K562 (cell line): ENCODE measurements at regions not wholly inside any gene's neighbourhood (a gene's known extent, or its start where the extent isn't known, plus 50 kb on each side); places are given as distances from the start of the nearest gene placed in this dataset.

Experiments used
- HDAC1 ChIP-seq, 2 experiments: fragments of 450-650 bp; IDR thresholded peaks; 2 replicates each; pipeline ENCODE4 v1.6.1; 2016 to 2017; ENCODE audit warnings: inconsistent platforms in 1 of 2, mild to moderate bottlenecking in 1 of 2, moderate library complexity in 1 of 2
- KDM4B ChIP-seq, 2 experiments: fragments of 450-650 bp in 1 of 2; sonication (generic) in 1 of 2; IDR thresholded peaks; 2 replicates each; pipeline ENCODE4 v1.6.1; 2016 to 2017; ENCODE audit warnings: borderline replicate concordance in 2 of 2, antibody characterized with exemption in 1 of 2, low read depth in 1 of 2, mild to moderate bottlenecking in 1 of 2
- L3MBTL2 ChIP-seq: fragments of 450-650 bp; IDR thresholded peaks from 2 replicates; pipeline ENCODE4 v1.6.1; 2016; ENCODE audit warnings: mild to moderate bottlenecking, moderate library complexity
- PHB2 ChIP-seq: fragments of 450-650 bp; IDR thresholded peaks from 2 replicates; pipeline ENCODE4 v1.6.1; 2017; ENCODE audit warnings: low read depth
- PHF21A ChIP-seq: fragments of 450-650 bp; IDR thresholded peaks from 2 replicates; pipeline ENCODE4 v1.6.1; 2017; ENCODE audit warnings: low read depth, borderline replicate concordance
- POU5F1 ChIP-seq: fragments of 150-350 bp; IDR thresholded peaks from 2 replicates; pipeline ENCODE4 v1.6.1; 2014; ENCODE audit warnings: borderline replicate concordance, low read length, low read depth, mild to moderate bottlenecking; ENCODE audit not compliant: partially characterized antibody
- ZNF253 ChIP-seq: fragments of 250-450 bp; sonication (Bioruptor Pico); conservative IDR thresholded peaks from 2 replicates; pipeline ENCODE4 v1.6.1; 2021; ENCODE audit warnings: mild to moderate bottlenecking
- ZNF511 ChIP-seq: sonication (generic); formaldehyde crosslinking; IDR thresholded peaks from 2 replicates; pipeline ENCODE4 v1.8.0; 2022; ENCODE audit warnings: mild to moderate bottlenecking, missing genetic modification reagents
- ZNF609 ChIP-seq: sonication (generic); formaldehyde crosslinking; IDR thresholded peaks from 2 replicates; pipeline ENCODE4 v1.8.1; 2023; ENCODE audit warnings: missing genetic modification reagents, mild to moderate bottlenecking, borderline replicate concordance
- TF ChIP-seq, protein P1 (sequence below): fragments of 250-450 bp; sonication (Bioruptor Pico); IDR thresholded peaks from 2 replicates; pipeline ENCODE4 v1.9.0; 2021; ENCODE audit warnings: mild to moderate bottlenecking

DNA sequence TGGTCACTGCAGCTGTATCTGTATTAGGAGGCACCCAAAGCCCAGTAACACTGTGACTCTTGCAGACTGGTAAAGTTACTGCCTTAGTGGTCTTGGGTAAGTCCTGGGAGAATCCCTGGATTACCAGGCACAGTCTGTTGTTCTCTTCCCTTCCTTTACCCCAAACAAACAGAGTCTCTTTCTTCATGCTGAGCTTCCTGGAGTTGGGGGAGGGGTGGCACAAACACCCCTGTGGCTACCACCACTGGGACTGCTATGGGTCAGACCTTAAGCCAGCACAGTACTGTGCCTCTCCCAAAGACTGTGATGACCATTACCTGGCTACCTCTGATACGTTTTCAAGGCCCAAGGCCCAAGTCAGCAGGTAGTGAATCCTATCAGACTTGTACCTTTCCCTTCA is 59.9 kb upstream of the FAM3C start (continued):
- TF ChIP-seq ZNF609 (CRISPR knock-in tag) (no peak), KDM4B (IDR thresholded peaks at IDR 0.05; ENCODE audit: borderline replicate concordance in 2 of 2, low read depth in 1 of 2) (no peak), PHB2 (no peak), PHF21A (no peak), HDAC1 (IDR thresholded peaks at IDR 0.05) (no peak), ZNF511 (CRISPR knock-in tag) (no peak), ZNF253 (CRISPR knock-in tag) (no peak), L3MBTL2 (no peak), POU5F1 (no peak)
- TF ChIP-seq, protein P1, sequence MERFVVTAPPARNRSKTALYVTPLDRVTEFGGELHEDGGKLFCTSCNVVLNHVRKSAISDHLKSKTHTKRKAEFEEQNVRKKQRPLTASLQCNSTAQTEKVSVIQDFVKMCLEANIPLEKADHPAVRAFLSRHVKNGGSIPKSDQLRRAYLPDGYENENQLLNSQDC (CRISPR knock-in tag) = no peak
